ENCODE measurements at regions not wholly inside any gene's neighbourhood (a gene's known extent, or its start where the extent isn't known, plus 50 kb on each side); places are given as distances from the start of the nearest gene placed in this dataset.

DNA sequence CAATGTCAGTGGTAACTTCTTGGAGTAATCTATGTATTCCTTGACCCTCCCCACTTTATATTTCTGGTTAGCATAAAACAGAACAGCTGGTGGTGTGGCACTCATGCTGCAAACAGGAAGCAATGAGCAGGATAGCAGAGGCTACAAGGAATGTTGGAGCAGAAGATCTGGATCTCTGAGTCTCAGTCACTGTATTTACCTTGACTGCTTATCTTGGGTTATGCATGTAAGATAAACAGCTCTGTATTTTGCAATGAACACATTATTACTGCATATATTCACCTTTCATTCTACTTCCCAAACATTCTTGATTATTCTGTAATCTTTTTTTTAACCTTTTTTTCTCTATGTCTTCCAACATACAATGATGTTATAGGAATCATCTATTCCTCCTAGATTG is 977.9 kb upstream of the CNTNAP5 start:
- no peak for TF ChIP-seq POLR2A (conservative IDR thresholded peaks at IDR 0.05)
- TF ChIP-seq MEF2D (tag; conservative IDR thresholded peaks at IDR 0.05; ENCODE audit: low read depth), result no peak
- no peak for TF ChIP-seq HDAC2 (IDR thresholded peaks at IDR 0.05)
- TF ChIP-seq, protein P1, sequence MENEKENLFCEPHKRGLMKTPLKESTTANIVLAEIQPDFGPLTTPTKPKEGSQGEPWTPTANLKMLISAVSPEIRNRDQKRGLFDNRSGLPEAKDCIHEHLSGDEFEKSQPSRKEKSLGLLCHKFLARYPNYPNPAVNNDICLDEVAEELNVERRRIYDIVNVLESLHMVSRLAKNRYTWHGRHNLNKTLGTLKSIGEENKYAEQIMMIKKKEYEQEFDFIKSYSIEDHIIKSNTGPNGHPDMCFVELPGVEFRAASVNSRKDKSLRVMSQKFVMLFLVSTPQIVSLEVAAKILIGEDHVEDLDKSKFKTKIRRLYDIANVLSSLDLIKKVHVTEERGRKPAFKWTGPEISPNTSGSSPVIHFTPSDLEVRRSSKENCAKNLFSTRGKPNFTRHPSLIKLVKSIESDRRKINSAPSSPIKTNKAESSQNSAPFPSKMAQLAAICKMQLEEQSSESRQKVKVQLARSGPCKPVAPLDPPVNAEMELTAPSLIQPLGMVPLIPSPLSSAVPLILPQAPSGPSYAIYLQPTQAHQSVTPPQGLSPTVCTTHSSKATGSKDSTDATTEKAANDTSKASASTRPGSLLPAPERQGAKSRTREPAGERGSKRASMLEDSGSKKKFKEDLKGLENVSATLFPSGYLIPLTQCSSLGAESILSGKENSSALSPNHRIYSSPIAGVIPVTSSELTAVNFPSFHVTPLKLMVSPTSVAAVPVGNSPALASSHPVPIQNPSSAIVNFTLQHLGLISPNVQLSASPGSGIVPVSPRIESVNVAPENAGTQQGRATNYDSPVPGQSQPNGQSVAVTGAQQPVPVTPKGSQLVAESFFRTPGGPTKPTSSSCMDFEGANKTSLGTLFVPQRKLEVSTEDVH (IDR thresholded peaks at IDR 0.05; ENCODE audit: low read depth, partially characterized antibody), result no peak
- TF ChIP-seq, protein P2, sequence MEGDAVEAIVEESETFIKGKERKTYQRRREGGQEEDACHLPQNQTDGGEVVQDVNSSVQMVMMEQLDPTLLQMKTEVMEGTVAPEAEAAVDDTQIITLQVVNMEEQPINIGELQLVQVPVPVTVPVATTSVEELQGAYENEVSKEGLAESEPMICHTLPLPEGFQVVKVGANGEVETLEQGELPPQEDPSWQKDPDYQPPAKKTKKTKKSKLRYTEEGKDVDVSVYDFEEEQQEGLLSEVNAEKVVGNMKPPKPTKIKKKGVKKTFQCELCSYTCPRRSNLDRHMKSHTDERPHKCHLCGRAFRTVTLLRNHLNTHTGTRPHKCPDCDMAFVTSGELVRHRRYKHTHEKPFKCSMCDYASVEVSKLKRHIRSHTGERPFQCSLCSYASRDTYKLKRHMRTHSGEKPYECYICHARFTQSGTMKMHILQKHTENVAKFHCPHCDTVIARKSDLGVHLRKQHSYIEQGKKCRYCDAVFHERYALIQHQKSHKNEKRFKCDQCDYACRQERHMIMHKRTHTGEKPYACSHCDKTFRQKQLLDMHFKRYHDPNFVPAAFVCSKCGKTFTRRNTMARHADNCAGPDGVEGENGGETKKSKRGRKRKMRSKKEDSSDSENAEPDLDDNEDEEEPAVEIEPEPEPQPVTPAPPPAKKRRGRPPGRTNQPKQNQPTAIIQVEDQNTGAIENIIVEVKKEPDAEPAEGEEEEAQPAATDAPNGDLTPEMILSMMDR (IDR thresholded peaks at IDR 0.05 in 2 of 3, conservative IDR thresholded peaks at IDR 0.05 in 1 of 3; ENCODE audit: insufficient read depth in 2 of 3, low read depth in 1 of 3, low read length in 3 of 3), result no peak
